ENCODE measurements at regions not wholly inside any gene's neighbourhood (a gene's known extent, or its start where the extent isn't known, plus 50 kb on each side); places are given as distances from the start of the nearest gene placed in this dataset.

DNA sequence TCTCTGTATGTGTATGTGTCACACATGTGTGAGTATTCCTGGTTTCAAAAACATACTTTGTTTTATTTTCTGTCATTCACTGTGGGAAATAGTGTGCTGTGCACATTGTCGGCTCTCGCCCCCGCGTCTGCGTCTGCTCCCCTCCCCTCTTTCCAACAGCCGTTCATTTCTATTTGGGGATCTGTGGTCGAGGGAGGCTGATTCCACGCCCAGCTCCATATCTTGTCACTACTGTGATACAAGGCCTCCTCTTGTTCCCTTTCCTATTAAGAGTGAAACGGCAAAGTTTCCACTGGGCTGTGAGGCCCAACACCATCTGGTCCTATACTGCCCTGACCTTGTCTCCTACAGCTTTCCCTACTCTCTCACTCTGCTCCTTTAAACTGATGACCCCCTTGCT, 172.5 kb upstream of the LRIG1 start:
- H3K27ac ChIP-seq (ENCODE audit: control insufficient read depth, insufficient read depth) = no peak overlapping the region
- H4K20me1 ChIP-seq (ENCODE audit: control insufficient read depth, insufficient read depth) = no peaks in the 10 kb centered on the region
- CTCF ChIA-PET = interaction anchor here (0.9 kb wide), 1 partner anchor 11 kb away, joined by 3 read pairs; no protein-coding TSS in a partner anchor
- TF ChIP-seq NFYA (IDR thresholded peaks at IDR 0.05; ENCODE audit: borderline replicate concordance, low read depth, low read length) (no peak), DPF2 (IDR thresholded peaks at IDR 0.05) (no peak), RFX5 (IDR thresholded peaks at IDR 0.05; ENCODE audit: low read depth, low read length) (no peak), HCFC1 (IDR thresholded peaks at IDR 0.05; ENCODE audit: low read length) (no peak), TARDBP (IDR thresholded peaks at IDR 0.05; ENCODE audit: borderline replicate concordance) (no peak), POLR2AphosphoS2 (IDR thresholded peaks at IDR 0.05; ENCODE audit: low read depth, low read length) (no peak), BCL11A (IDR thresholded peaks at IDR 0.05; ENCODE audit: low read depth, low read length) (no peak), KLF5 (IDR thresholded peaks at IDR 0.05; ENCODE audit: partially characterized antibody) (no peak)
- TF ChIP-seq, protein P1, sequence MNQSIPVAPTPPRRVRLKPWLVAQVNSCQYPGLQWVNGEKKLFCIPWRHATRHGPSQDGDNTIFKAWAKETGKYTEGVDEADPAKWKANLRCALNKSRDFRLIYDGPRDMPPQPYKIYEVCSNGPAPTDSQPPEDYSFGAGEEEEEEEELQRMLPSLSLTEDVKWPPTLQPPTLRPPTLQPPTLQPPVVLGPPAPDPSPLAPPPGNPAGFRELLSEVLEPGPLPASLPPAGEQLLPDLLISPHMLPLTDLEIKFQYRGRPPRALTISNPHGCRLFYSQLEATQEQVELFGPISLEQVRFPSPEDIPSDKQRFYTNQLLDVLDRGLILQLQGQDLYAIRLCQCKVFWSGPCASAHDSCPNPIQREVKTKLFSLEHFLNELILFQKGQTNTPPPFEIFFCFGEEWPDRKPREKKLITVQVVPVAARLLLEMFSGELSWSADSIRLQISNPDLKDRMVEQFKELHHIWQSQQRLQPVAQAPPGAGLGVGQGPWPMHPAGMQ (IDR thresholded peaks at IDR 0.05; ENCODE audit: borderline replicate concordance) = no peak
- TF ChIP-seq, protein P2, sequence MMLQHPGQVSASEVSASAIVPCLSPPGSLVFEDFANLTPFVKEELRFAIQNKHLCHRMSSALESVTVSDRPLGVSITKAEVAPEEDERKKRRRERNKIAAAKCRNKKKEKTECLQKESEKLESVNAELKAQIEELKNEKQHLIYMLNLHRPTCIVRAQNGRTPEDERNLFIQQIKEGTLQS (IDR thresholded peaks at IDR 0.05; ENCODE audit: borderline replicate concordance, extremely low read depth, low read depth, low read length) = no peak
- TF ChIP-seq, protein P3, sequence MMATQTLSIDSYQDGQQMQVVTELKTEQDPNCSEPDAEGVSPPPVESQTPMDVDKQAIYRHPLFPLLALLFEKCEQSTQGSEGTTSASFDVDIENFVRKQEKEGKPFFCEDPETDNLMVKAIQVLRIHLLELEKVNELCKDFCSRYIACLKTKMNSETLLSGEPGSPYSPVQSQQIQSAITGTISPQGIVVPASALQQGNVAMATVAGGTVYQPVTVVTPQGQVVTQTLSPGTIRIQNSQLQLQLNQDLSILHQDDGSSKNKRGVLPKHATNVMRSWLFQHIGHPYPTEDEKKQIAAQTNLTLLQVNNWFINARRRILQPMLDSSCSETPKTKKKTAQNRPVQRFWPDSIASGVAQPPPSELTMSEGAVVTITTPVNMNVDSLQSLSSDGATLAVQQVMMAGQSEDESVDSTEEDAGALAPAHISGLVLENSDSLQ (IDR thresholded peaks at IDR 0.05) = no peak
- TF ChIP-seq, protein P4, sequence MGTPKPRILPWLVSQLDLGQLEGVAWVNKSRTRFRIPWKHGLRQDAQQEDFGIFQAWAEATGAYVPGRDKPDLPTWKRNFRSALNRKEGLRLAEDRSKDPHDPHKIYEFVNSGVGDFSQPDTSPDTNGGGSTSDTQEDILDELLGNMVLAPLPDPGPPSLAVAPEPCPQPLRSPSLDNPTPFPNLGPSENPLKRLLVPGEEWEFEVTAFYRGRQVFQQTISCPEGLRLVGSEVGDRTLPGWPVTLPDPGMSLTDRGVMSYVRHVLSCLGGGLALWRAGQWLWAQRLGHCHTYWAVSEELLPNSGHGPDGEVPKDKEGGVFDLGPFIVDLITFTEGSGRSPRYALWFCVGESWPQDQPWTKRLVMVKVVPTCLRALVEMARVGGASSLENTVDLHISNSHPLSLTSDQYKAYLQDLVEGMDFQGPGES (IDR thresholded peaks at IDR 0.05) = no peak
- intact Hi-C loops (cut with micrococcal nuclease; ENCODE audit: unreplicated experiment) = no loop called here
- H3K4me3 ChIP-seq = no peak overlapping the region
- in situ Hi-C loops (cut with MboI) = no loop called here
- no peaks in the 10 kb centered on the region for H3K79me2 ChIP-seq (ENCODE audit: control insufficient read depth, insufficient read depth, low read length)
- no TSS peak for BruUV-seq (replicated peaks)
- FAIRE-seq (no peak), DNase-seq (ENCODE audit: low read depth, low spot score) (no peak), ATAC-seq (no peak)
- SMC1A ChIA-PET (ENCODE audit: uncharacterized antibody, unreplicated experiment) = no interaction called here
- H3K4me2 ChIP-seq (ENCODE audit: control insufficient read depth, insufficient read depth) = no peak overlapping the region
- no peaks in the 10 kb centered on the region for H3K36me3 ChIP-seq (ENCODE audit: control insufficient read depth in 2 of 2, insufficient read depth in 2 of 2, low read length in 1 of 2)
- no peaks in the 10 kb centered on the region for H3K9me3 ChIP-seq (replicated peaks; ENCODE audit: control insufficient read depth, insufficient read depth, low read length)
- H3K9ac ChIP-seq (ENCODE audit: control insufficient read depth, insufficient read depth, low read length) = no peak overlapping the region
- 55% methylated on average over 9 of the region's 9 CpGs for WGBS (ENCODE audit: insufficient coverage, insufficient replicate concordance, low lambda C conversion rate, missing lambda C conversion rate)
- RAD21 ChIA-PET (ENCODE audit: unreplicated experiment) = no interaction called here
- no peaks in the 10 kb centered on the region for H3K4me1 ChIP-seq (ENCODE audit: control insufficient read depth, insufficient read depth, low read length)
- no peak overlapping the region for H2AFZ ChIP-seq (ENCODE audit: control insufficient read depth, low read depth, low read length)
- POLR2A ChIA-PET = no interaction called here
- H3K27me3 ChIP-seq (replicated peaks in 1 of 2; ENCODE audit: control insufficient read depth in 2 of 2, insufficient read depth in 2 of 2, low read length in 1 of 2) = no peaks in the 10 kb centered on the region

All from GM12878 (cell line).